GM18870 (cell line): ENCODE measurements at regions not wholly inside any gene's neighbourhood (a gene's known extent, or its start where the extent isn't known, plus 50 kb on each side); places are given as distances from the start of the nearest gene placed in this dataset.
"Not testable (repeated sequence)": the region's sequence is repeated elsewhere in the genome, so short reads cannot be mapped to it uniquely, and the experiment has no call there.

Experiments
- ATAC-seq: cut with Tn5 transposase; IDR thresholded peaks from one replicate; pipeline ENCODE4 v1.9.1; 2021; ENCODE audit warnings: moderate library complexity; ENCODE audit not compliant: unreplicated experiment

DNA sequence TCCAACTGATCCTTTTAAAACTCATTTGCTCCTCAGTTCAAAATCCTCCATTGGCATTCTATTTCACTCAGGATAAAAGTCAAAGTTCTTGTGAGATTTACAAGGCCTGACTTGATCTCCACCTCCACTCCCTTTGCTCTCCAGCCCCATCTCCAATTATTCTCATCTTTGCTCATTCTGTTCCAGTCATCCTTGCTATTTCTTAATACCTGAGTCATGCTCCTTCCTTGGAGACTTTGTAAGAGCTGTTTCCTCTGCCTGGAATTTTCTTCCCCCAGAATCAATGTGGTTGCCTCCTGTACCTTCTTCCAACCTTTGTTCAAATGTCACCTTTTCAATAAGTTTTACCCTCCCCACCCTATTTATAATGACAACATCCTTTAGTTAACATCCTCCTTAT lies 373.5 kb downstream of the HTR1B start:
- no peak for ATAC-seq

DNA sequence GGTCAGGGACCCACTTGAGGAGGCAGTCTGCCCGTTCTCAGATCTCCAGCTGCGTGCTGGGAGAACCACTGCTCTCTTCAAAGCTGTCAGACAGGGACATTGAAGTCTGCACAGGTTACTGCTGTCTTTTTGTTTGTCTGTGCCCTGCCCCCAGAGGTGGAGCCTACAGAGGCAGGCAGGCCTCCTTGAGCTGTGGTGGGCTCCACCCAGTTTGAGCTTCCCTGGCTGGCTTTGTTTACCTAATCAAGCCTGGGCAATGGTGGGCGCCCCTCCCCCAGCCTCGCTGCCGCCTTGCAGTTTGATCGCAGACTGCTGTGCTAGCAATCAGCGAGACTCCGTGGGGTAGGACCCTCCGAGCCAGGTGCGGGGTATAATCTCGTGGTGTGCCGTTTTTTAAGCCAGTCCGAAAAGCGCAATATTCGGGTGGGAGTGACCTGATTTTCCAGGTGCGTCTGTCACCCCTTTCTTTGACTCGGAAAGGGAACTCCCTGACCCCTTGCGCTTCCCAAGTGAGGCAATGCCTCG lies 375.4 kb downstream of the HTR1B start:
- ATAC-seq, result not testable (repeated sequence)

DNA sequence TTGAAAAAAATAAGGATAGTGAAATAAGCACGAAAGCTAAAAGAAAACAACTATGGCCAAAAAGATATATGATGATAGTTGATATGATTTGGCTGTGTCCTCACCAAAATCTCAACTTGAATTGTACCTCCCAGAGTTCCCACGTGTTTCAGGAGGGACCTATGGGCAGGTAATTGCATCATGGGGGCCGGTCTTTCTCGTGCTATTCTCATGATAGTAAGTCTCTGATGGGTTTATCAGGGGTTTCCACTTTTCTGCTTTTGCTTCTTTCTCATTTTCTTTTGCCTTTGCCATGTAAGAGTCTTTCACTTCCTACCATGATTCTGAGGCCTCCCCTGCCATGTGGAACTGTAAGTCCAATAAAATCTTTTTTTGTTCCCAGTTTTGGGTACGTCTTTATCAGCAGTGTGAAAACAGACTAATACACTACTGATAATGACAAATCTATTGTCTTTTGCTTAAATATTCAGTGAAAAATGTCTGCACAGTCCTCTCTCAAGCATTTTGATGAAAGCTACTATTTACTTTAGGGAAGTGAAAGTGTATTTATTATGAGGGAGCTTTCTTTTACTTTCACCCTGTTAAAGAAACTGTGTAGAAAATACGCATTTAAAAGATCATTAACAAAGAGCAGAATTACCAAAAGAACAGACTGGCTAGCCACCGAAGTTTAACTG lies 389.1 kb downstream of the HTR1B start:
- ATAC-seq, result no peak

DNA sequence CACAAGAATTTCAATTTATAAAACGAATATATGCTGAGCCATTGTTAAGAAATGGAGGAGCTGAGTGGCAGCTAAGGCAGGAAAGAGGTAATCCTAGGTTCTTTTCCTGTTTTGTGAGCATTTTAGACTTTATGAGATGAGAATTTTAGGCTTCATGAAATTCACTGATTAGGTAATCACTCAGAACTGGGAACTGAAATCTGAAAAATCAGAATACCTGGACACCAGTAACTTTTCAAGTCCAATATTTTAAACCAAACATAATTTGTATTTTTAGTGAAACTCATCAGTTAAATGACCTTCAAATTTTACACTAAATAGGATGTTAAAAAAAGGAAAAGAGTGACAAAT lies 389.9 kb downstream of the HTR1B start:
- ATAC-seq, result no peak

DNA sequence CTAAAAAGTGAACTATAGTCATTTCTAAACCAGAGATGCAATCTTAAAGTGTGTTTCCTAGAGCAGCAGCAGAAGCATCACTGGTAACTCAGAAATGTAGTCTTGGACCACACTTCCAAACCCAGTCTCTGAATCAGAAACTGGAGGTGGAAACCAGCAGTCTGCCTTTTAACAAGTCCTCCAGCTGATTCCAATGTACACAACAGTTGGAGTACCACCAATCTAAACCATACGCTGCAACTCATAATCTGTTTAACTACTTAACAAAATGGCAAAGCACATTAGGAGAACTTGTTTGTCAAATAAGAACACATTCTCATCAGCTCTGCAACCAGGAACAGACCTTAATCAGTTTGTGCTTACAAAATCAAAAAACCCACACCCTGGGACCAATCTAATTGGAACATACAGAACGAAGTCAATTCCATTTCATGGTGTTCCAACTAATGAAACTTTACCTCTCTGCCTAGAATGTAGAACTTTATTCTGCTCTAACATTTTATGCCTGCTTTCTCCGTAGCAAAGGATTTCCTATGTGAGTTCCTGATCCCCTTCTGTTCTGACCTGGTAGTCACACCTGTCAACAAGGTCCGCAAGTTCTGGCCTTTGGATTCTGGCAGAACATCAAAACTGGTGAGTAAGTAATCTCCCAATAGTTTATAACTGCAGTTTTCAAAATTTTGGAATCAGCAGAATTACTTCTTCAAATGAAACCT lies 390.4 kb downstream of the HTR1B start:
- ATAC-seq, result no peak

DNA sequence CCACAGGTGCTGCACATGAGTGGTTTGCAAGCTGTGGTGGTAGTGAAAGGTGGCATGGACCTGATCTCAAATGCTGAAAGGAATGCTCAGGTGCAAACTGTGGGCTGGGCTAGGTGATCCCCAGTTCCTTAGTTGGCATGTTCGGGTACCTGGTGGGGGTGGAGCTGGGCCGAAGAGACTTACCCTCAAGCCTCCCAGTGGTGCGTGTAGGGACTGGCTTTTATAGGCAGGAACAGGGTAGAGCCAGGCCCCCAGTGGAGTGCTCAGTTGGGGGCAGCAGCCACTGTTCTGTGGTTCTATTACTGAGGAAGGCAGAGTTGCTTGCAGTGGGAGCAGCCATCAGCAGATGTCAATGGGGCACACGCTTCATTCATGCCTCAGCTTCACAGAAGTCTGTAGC lies 399.8 kb downstream of the HTR1B start:
- no peak for ATAC-seq

DNA sequence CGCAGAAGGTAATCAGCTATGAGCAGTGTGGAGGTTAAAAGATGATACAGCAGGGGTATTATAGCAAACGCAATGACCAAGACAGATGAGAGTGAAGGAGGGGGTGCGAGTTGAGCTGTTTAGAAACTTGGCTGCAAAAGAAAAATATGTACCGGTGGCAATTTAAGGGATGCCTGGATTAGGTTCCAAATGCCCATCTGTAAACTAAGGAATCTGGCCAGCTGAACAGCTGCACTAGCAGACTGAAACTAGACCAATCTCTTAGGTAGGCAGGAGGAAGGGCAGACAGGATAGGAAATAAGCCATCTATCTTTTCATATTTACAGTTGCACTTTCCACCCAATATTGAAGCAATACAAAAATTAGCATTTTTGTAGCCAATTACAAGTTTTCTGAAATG lies 407.6 kb downstream of the HTR1B start:
- no peak for ATAC-seq

DNA sequence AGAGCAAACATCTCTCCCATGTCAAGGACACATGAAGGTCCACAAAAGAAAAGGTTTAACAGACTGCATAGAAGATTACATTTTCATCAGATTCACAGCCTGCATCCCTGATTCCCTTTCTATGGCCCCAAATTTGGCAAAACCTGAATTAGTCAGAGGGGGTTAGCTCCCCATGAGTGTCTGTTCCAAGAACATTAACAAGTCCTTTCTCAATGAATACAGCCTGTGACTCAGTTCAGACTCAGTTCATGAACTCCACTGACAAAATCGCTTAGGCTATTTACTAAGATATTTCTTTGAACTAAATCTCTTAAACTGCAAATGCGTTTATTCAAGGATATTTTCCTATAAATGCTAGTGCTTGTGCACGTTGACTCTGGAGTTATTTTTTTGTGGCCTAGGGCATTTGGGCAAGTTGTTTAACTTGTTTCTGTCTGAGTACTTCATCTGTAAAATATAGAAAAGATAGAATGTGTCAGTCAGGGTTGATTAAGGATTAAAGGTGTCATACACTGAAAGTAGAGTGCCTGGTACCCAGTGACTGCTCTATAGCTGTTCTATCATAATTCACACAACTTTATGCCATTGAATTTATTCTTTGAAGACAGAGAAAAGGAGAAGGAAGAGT lies 422.6 kb downstream of the HTR1B start:
- ATAC-seq, result no peak

DNA sequence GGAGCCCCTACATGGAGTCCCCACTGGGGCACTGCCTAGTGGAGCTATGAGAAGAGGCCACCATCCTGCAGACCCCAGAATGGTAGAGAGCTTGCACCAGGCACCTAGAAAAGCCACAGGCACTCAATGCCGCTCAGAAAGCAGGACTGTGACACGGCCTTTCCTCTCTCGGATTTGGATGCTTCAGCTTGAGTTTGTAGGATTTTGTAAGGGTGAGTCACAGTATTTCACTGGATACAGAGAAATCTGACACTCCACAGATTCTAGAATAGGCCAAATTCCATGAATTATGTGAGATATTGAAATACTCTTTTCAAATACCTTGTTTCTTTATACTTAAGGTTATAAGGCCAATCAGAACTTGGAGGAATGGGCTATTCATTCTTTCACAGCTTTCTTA lies 424.5 kb downstream of the HTR1B start:
- no peak for ATAC-seq

DNA sequence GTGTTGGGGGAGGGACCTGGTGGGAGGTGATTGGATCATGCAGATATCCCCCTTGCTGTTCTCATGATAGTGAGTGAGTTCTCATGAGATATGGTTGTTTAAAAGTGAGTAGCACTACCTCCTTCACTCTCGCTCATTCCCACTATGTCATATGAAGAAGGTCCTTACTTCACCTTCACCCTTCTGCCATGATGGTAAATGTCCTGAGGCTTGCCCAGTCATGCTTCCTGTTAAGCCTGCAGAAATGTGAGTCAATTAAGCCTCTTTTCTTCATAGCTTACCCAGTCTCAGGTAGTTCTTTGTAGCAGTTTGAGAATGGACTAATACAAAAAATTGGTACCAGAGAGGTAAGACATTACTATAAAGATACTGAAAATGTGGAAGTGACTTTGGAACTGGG lies 425.9 kb downstream of the HTR1B start:
- ATAC-seq, result no peak

DNA sequence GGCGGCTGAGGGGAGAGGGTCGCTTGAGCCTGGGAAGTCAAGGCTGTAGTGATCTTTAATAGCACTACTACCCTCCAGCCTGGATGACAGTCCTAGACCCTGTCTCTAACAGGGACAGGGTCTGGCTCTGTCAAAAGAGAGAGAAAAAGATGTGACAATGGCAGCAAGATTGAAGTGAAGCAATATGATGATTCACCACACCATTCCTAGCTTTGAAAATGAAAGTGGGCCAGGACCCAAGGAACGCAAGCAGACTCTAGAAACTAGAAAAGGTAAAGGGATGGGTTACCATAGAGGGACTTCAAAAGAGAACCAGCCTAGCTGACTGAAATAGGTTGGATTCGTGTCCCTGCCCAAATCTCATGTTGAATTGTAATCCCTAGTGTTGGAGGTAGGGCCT lies 426.9 kb downstream of the HTR1B start:
- ATAC-seq, result no peak

DNA sequence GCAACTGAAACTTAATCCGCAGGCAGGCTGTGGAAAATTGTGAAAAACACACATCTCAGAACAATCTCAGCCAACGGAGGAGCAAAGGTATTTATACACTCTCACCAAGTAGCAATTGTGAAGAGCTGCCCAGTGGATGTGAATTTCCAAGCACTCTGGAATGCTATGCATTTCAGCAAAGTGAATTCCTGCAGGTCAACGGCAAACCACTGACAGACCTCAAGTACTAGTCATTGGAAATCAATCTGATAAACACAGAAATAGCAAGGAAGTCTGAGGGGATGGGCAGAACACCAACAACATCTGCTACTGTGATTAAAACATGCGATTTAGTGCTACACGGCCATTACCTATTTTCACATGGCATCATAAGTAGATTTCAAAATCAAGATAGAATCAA lies 429.1 kb downstream of the HTR1B start:
- no peak for ATAC-seq

DNA sequence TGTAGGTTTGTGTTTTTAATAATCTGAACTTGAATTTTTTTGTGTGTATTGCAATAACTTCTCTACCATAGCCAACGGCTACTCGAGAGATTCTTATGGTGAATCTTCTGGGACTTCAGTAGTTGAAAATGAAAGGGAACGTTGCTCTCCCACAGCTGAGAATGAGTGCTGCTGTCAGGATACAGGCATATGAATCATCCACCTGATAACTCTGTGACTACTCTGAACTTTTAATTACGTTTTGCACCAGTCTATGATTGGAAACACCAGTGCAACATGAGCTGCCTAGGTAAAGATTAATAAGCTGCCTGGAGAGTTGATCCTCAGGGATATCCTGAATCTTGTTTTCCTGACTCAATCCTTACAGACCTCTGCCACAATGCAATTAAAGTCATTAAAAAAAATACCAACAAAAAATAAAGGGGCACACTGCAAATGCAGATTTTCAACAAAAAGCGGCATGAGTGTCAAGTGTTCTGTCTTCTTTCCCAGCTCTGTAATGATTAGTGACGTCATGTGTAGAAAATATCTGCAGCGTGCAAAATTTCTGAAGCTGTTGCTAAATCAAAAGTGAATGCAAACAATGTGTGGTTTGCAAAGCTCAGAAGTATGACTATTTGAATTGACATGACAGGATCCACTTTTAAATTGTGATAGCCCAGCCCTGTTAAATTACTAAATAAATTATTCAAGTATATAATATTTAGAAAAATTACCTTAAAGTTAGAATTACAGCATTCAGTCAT lies 432.2 kb downstream of the HTR1B start:
- ATAC-seq, result no peak

DNA sequence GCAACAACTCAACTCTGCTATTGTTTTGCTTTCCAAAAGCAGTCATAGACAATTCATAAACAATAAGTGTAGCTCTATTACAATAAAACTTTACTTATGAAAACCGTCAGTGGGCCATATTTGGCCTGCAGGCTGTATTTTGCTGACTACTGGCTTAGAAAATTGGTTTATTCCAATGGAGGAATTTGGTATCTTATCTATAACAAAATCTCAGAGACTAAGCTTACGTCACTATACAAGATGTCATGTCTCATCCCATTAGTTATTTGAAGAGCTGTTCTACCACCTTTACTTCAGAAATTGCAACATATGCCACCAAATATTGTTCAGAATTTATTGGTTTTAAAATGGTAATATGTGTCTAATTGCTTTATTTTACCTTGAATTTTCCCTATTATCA lies 436.9 kb downstream of the HTR1B start:
- no peak for ATAC-seq

DNA sequence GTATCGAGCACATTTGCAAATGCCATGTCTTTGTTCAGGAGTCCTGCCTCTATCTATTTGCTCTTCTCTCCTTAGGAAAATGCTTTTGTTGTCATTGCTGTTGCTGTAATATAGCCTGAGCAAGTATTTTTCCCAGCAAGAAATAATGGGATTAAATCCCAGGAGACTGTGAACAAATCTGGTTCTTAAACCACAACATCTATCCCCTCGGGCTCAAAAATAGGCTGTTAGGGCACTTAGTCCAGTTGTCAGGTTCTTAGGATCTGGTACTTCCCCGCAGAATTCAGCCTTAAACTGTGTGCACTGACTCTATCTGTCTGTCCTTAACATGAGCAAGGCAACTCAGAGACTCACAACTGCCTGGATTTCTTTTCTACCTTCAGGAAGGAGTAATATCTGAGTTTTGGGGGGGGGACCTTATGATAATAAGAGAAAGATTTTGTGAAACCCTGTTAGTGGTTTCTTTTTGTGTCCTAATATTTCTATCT lies 437.5 kb downstream of the HTR1B start:
- no peak for ATAC-seq

DNA sequence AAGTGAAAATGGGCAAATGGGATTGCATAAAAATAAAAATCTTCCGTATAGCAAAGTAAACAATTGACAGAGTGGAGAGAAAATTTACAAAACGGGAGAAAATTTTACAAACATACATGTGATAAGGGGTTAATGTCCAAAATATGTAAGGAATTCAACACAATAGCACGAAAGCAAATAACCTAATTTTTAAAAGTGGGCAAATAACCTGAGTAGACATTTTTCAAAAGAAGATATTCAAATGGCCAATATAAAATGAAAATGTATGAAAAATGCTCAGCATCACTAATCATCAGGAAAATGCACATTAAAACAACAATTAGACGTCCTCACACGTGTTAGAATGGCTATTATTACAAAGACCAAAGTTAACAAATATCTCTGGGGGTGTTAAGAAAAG lies 441.5 kb downstream of the HTR1B start:
- no peak for ATAC-seq

DNA sequence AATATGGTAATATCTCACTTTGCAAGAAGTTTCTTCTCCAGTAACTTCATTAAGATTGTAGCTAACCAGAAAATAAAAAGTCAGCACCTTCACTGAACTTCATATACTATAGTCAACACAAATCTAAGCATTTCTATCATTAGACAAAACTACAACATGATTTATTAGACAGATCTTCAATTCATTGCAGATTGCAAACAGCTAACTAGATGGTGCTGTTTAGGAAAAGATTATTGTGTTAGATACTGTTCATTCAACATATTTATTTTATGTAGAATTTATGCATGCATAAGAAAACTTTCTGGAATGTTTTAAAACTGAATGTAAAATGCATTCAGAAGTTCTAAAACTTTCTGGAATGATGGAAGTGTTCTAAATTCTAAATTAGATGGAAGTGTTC lies 442.1 kb downstream of the HTR1B start:
- ATAC-seq, result no peak

DNA sequence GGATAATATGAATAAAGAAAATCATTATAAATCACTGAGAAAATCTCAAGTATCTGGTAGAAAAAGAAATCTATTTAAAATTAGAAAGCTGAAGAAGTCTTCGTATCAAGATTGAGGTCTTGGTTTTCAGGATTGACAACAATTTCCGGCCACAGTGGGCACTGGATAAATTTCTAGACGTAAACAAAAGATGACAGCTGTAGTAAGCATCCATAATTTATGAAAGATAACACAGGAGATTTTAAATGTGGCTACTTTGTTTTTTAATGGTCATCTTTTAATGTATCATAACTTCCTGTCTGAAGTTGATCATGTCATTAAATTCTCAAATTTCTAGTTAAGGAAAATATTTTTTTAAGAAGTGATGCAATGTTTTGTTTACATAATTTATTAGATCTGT lies 444.2 kb downstream of the HTR1B start:
- ATAC-seq, result no peak

DNA sequence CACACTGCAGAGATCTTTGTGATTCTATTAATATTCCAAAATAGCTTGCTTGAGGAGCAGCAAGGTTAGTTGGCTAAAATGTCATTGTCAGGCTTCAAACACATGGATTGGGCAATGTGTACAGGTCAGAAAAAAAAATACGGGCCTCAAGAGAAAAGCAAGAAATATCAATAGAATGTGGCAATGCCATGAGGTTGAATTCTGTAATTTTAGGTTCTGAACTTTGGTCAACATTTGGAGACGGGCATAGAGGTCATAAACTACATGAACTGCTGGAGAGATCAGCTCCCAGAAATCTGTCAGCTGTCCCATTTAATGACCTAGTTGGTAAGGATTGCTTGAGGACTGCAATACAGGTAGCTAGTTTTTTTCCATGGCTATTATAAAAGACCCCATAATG lies 445.8 kb downstream of the HTR1B start:
- no peak for ATAC-seq

DNA sequence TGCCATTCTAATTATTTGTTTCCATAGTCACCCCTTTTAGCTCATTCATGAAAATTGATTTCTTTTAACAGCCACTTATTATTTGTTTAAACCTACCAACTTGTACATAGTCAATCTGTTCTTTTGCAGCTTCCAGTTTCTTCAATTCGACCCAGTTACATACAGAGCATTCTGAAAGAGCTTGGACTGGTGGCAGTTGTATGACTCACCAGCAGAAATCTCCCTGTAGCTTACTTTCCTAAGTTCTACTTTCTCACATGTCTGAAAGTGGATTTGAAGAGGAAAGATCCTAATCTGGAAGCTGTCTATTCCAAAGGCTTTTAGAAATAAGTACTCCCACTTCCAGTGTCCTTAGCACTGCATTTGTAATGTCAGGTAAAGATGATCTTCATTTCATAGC lies 447.9 kb downstream of the HTR1B start:
- ATAC-seq, result no peak

DNA sequence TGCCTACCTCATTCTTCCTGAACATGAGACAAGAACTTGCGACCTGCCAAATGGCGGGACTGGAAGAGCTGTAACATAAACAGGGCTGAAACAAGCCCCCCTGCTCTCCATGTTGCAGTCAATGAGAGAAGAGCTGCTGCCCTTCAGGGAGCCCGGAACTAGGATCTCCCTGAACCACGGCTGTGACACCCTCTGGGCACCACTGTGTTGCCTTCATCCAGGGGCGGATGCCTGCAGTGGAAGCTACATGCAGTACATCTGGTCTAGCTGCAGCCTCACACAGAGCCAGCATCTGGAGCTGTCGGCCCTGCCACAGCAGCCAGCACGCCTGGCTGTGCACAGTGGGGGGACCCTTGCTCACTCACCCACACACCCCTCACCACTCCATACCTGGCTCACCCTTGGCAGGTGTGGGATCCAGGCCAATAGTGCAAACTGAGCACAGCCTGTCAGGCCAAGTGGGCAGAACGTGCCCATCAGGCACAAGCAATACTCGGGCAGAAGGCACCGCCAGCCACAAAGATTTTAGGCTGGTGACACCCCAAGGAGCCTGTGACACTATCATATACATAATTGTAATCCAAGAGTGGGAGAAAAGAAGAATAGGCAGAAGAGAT lies 451.3 kb downstream of the HTR1B start:
- ATAC-seq, result no peak
